ENCODE measurements at regions not wholly inside any gene's neighbourhood (a gene's known extent, or its start where the extent isn't known, plus 50 kb on each side); places are given as distances from the start of the nearest gene placed in this dataset.
A peak's percentile ranks its signal among the peaks of the same experiment; 100 is the strongest.
"Not testable (repeated sequence)": the region's sequence is repeated elsewhere in the genome, so short reads cannot be mapped to it uniquely, and the experiment has no call there.

GRCh38 chr18:15164446-15164845 is 416.5 kb downstream of the ANKRD30B start:
- not testable (repeated sequence) for FAIRE-seq

- FAIRE-seq = no peak
Measured at GRCh38 chr18:15165048-15165447, 417.1 kb downstream of the ANKRD30B start.

DNA sequence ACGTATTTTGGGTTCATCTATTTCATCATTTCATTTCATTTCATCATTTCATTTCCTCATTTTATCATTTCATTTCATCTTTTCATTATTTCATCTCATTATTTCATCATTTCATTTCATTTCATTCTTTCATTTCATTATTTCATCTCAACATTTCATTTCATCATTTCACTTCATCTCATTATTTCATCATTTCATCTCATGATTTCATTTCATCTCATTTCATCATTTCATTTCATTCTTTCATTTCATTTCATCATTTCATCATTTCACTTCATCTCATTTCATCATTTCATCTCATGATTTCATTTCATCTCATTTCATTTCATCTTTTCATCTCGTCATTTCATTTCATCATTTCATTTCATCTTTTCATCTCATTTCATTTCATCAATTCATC is 445.1 kb downstream of the ANKRD30B start:
- FAIRE-seq = peak; percentile 63

- FAIRE-seq = not testable (repeated sequence)
Measured at GRCh38 chr18:15193813-15194212, 445.8 kb downstream of the ANKRD30B start.

- FAIRE-seq = not testable (repeated sequence)
Measured at GRCh38 chr18:15197338-15198115, 449.6 kb downstream of the ANKRD30B start.

DNA sequence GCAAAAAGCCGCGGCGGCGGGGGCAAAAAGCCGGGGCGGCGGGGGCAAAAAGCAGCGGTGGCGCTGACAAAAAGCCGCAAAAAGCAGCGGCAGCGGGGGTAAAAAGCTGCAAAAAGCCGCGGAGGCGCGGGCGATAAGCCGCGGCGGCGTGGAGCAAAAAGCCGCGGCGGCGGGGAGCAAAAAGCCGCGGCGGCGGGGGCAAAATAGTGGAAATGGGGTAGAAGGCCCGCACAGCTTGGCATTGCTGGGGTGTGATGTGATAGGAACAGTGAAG is 450.1 kb downstream of the ANKRD30B start:
- no peak for FAIRE-seq

Data from G401.6 (cell line).